Erythroblast (primary cell): ENCODE measurements at regions not wholly inside any gene's neighbourhood (a gene's known extent, or its start where the extent isn't known, plus 50 kb on each side); places are given as distances from the start of the nearest gene placed in this dataset.

Source experiments
- GATA1 ChIP-seq: IDR thresholded peaks from 2 replicates; pipeline ENCODE4 v1.6.1; 2011; ENCODE audit warnings: low read depth, mild to moderate bottlenecking, control low read depth, low read length, moderate library complexity
- POLR2A ChIP-seq: IDR thresholded peaks from 2 replicates; pipeline ENCODE4 v1.6.1; 2011; ENCODE audit warnings: mild to moderate bottlenecking, low read length

DNA sequence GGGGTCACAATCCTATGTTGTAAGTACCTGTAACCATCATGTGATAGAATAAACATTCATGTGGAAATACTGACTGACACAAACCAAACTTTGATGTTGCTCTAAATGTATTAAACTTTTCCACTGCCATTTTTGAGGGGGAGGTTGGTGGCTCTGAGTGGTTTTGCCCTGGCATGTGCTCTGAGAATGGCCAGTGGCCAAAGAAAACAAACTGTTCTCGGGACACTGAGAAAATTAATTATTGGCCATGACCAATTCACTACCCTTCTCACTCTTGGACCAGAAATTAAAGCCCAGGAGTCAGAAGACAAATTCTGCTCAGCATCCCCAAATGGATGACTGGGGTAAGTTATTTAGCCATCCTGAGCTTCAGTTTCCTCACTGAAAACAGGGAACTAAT lies 195.9 kb downstream of the XPNPEP1 start:
- TF ChIP-seq POLR2A (no peak), GATA1 (no peak)
